SU-DHL-6 (cell line): ENCODE measurements at regions not wholly inside any gene's neighbourhood (a gene's known extent, or its start where the extent isn't known, plus 50 kb on each side); places are given as distances from the start of the nearest gene placed in this dataset.

Experiments
- CTCF ChIP-seq: fragments of 200-600 bp; sonication (generic); IDR thresholded peaks from one replicate; pipeline ENCODE4 v1.5.1; 2017; ENCODE audit warnings: antibody characterized with exemption, mild to moderate bottlenecking, low read length, moderate library complexity; ENCODE audit not compliant: insufficient read depth, poor library complexity, severe bottlenecking
- EZH2phosphoT487 ChIP-seq: fragments of 200-600 bp; sonication (generic), shearing (Covaris generic); conservative IDR thresholded peaks from 2 replicates; pipeline ENCODE4 v1.6.1; 2018; ENCODE audit warnings: mild to moderate bottlenecking, antibody characterized with exemption, low read length, moderate library complexity, mixed read lengths

- TF ChIP-seq CTCF = no peak
- TF ChIP-seq EZH2phosphoT487 = no peak
Observed at GRCh38 chr21:16011719-16012118, 281.9 kb downstream of the USP25 start.
